Vagina (tissue), 2 donors: ENCODE measurements at regions not wholly inside any gene's neighbourhood (a gene's known extent, or its start where the extent isn't known, plus 50 kb on each side); places are given as distances from the start of the nearest gene placed in this dataset.

Experiments used
- CTCF ChIP-seq, 3 experiments: fragments of 450-650 bp in 2 of 3; fragments of 200-600 bp in 1 of 3; sonication (generic) in 1 of 3; IDR thresholded peaks; one replicate each; pipeline ENCODE4 v1.5.1; 2017 to 2019; ENCODE audit warnings: antibody characterized with exemption in 3 of 3, mild to moderate bottlenecking in 2 of 3, moderate library complexity in 2 of 3
- POLR2A ChIP-seq, 2 donors: fragments of 450-650 bp; IDR thresholded peaks; one replicate each; pipeline ENCODE4 v1.6.1; 2017; ENCODE audit warnings: antibody characterized with exemption in 2 of 2, mild to moderate bottlenecking in 2 of 2, moderate library complexity in 2 of 2

DNA sequence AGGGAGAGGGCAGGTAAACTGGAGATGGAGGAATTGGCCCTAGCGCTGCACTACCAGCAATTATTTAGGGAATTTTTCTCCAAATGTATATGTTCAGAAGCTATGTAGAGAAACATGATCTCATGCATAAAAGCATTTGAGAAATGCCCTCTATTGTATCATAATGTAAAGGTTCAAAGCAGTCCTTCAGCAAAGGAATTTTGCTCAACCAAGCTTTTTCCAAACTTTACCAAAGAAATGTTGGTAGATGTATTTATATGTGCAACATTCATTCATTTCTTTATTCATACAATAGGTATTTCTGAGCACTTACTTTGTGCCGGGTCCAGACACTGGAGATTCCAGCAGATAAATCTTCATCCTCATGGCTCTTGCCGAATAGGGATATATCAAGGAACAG is 64.4 kb downstream of the XCL1 start:
- TF ChIP-seq CTCF (IDR thresholded peaks at IDR 0.05) (no peak), POLR2A (IDR thresholded peaks at IDR 0.05) (no peak)
